HCT116 (cell line): ENCODE measurements at regions not wholly inside any gene's neighbourhood (a gene's known extent, or its start where the extent isn't known, plus 50 kb on each side); places are given as distances from the start of the nearest gene placed in this dataset.

Experiments
- ATAC-seq: fragments of 200-7000 bp; cut with Tn5 transposase; 2 replicates; pipeline ENCODE4 v1.9.1; 2020; ENCODE audit warnings: mild to moderate bottlenecking, moderate library complexity
- BruUV-seq: library from RNA; stranded (reverse); fragments of 400-500 nt; replicated peaks from 2 replicates; lab custom pipeline; 2021; lab: Mats Ljungman, UMichigan
- CTCF ChIA-PET: fragments of 300-600 bp; sonication (Branson Sonifier 250); formaldehyde crosslinking; loops from one replicate; lab custom pipeline; 2021; ENCODE audit warnings: antibody characterized with exemption; lab: Charles Lee
- POLR2A ChIA-PET: fragments of 300-600, 350-600 bp; sonication (Branson Sonifier 250); formaldehyde crosslinking; loops from one replicate; lab custom pipeline; 2021; ENCODE audit warnings: antibody characterized with exemption; lab: Charles Lee
- RAD21 ChIA-PET, 2 experiments: fragments of 300-600 bp; sonication (Branson Sonifier 250); formaldehyde crosslinking; loops; one replicate each; lab custom pipeline; 2023; ENCODE audit warnings: low total read pairs in 2 of 2; ENCODE audit not compliant: uncharacterized antibody in 2 of 2, unreplicated experiment in 2 of 2, low non-redundant PET in 1 of 2; lab: Charles Lee
- DNase-seq: peaks from one replicate; pipeline ENCODE4 v3.0.0-alpha.2; 2010; ENCODE audit warnings: low read depth, low spot score
- H2AFZ ChIP-seq: fragments of 200-600 bp; shearing (Covaris generic), sonication (generic); 2 replicates; pipeline ENCODE4 v1.6.1; 2017; ENCODE audit warnings: low read depth, mixed run types, mixed read lengths, antibody characterized with exemption, low read length; ENCODE audit not compliant: poor library complexity, severe bottlenecking
- H3K27ac ChIP-seq: 2 replicates; pipeline ENCODE4 v1.5.1; 2012; ENCODE audit warnings: low read depth, low read length
- H3K27me3 ChIP-seq: fragments of 200-600 bp; sonication (generic); 2 replicates; pipeline ENCODE4 v1.6.1; 2016; ENCODE audit warnings: mixed run types, low read length, mixed read lengths; ENCODE audit not compliant: insufficient read depth
- H3K36me3 ChIP-seq, 2 experiments: fragments of 200-500 bp in 1 of 2; fragments of 200-600 bp in 1 of 2; sonication (Bioruptor generic) in 1 of 2; sonication (generic) in 1 of 2; 2 replicates each; pipeline versions ENCODE4 v1.5.1 to v1.6.1; 2014 to 2016; ENCODE audit warnings: low read length in 2 of 2, inconsistent platforms in 1 of 2, mixed read lengths in 1 of 2, mixed run types in 1 of 2; ENCODE audit not compliant: insufficient read depth in 2 of 2, control insufficient read depth in 1 of 2
- H3K4me1 ChIP-seq, 2 experiments: fragments of 200-600 bp in 1 of 2; sonication (generic) in 1 of 2; 2 replicates each; pipeline versions ENCODE4 v1.5.1 to v1.6.1; 2012 to 2017; ENCODE audit warnings: low read length in 2 of 2, inconsistent platforms in 1 of 2, mild to moderate bottlenecking in 1 of 2, mixed read lengths in 1 of 2, mixed run types in 1 of 2, moderate library complexity in 1 of 2; ENCODE audit not compliant: insufficient read depth in 2 of 2, control insufficient read depth in 1 of 2
- H3K4me2 ChIP-seq: fragments of 200-600 bp; sonication (generic); 2 replicates; pipeline ENCODE4 v1.6.1; 2017; ENCODE audit warnings: mixed run types, low read length, mixed read lengths
- H3K4me3 ChIP-seq, 2 experiments: fragments of 200-600 bp in 1 of 2; sonication (generic) in 1 of 2; replicated peaks in 1 of 2; 2 replicates each; pipeline ENCODE4 v1.5.1; 2011 to 2016; ENCODE audit warnings: low read length in 2 of 2, control low read depth in 1 of 2, low read depth in 1 of 2, mild to moderate bottlenecking in 1 of 2, mixed read lengths in 1 of 2, mixed run types in 1 of 2
- H3K79me2 ChIP-seq: fragments of 200-600 bp; sonication (generic); 2 replicates; pipeline ENCODE4 v1.6.1; 2017; ENCODE audit warnings: mild to moderate bottlenecking, mixed run types, low read length, moderate library complexity, mixed read lengths; ENCODE audit not compliant: insufficient read depth
- H3K9ac ChIP-seq: fragments of 200-600 bp; sonication (generic); 2 replicates; pipeline ENCODE4 v1.6.1; 2016; ENCODE audit warnings: low read length, mixed read lengths
- H3K9me2 ChIP-seq: fragments of 200-600 bp; sonication (generic), shearing (Covaris generic); 2 replicates; pipeline ENCODE4 v1.6.1; 2017; ENCODE audit warnings: mixed run types, mild to moderate bottlenecking, moderate library complexity; ENCODE audit not compliant: insufficient read depth
- H3K9me3 ChIP-seq, 2 experiments: fragments of 200-500 bp in 1 of 2; fragments of 200-600 bp in 1 of 2; sonication (Bioruptor generic) in 1 of 2; sonication (generic) in 1 of 2; 2 replicates each; pipeline ENCODE4 v1.6.1; 2014 to 2017; ENCODE audit warnings: low read length in 2 of 2, mixed read lengths in 2 of 2, inconsistent platforms in 1 of 2, low read depth in 1 of 2, mild to moderate bottlenecking in 1 of 2, mixed run types in 1 of 2, moderate library complexity in 1 of 2; ENCODE audit not compliant: control insufficient read depth in 1 of 2, insufficient read depth in 1 of 2
- H4K20me1 ChIP-seq: fragments of 200-600 bp; sonication (generic), shearing (Covaris generic); 2 replicates; pipeline ENCODE4 v1.6.1; 2017; ENCODE audit warnings: mixed run types, mild to moderate bottlenecking, moderate library complexity; ENCODE audit not compliant: insufficient read depth
- CBX3 ChIP-seq: IDR thresholded peaks from 2 replicates; pipeline ENCODE4 v1.6.1; 2012; ENCODE audit warnings: low read depth
- CEBPB ChIP-seq: IDR thresholded peaks from 2 replicates; pipeline ENCODE4 v1.6.1; 2012; ENCODE audit warnings: low read depth
- ELF1 ChIP-seq: IDR thresholded peaks from 2 replicates; pipeline ENCODE4 v1.6.1; 2012; ENCODE audit warnings: low read depth, borderline replicate concordance
- EZH2 ChIP-seq: fragments of 200-600 bp; sonication (generic); IDR thresholded peaks from 2 replicates; pipeline ENCODE4 v1.6.1; 2017; ENCODE audit warnings: antibody characterized with exemption, mixed run types
- FOSL1 ChIP-seq: IDR thresholded peaks from 2 replicates; pipeline ENCODE4 v1.6.1; 2012; ENCODE audit warnings: low read depth
- JUND ChIP-seq: IDR thresholded peaks from 2 replicates; pipeline ENCODE4 v1.6.1; 2012
- POLR2A ChIP-seq: IDR thresholded peaks from 2 replicates; pipeline ENCODE4 v1.7.0; 2011; ENCODE audit warnings: borderline replicate concordance; ENCODE audit not compliant: insufficient read depth, insufficient read length; ENCODE audit errors: extremely low read depth
- POLR2AphosphoS5 ChIP-seq: IDR thresholded peaks from 2 replicates; pipeline ENCODE4 v1.6.1; 2011; ENCODE audit warnings: mild to moderate bottlenecking, low read depth, low read length, moderate library complexity
- RAD21 ChIP-seq: IDR thresholded peaks from 2 replicates; pipeline ENCODE4 v1.6.1; 2012; ENCODE audit warnings: low read depth, mild to moderate bottlenecking
- SIN3A ChIP-seq: IDR thresholded peaks from 2 replicates; pipeline ENCODE4 v1.6.1; 2012; ENCODE audit warnings: low read depth
- SP1 ChIP-seq: IDR thresholded peaks from 2 replicates; pipeline ENCODE4 v1.6.1; 2012; ENCODE audit warnings: low read depth
- SRF ChIP-seq: IDR thresholded peaks from 2 replicates; pipeline ENCODE4 v1.6.1; 2012; ENCODE audit warnings: low read depth
- TCF7L2 ChIP-seq: IDR thresholded peaks from 2 replicates; pipeline ENCODE4 v1.7.0; 2011; ENCODE audit warnings: borderline replicate concordance, inconsistent platforms; ENCODE audit not compliant: insufficient read depth, insufficient read length; ENCODE audit errors: extremely low read depth
- YY1 ChIP-seq: IDR thresholded peaks from 2 replicates; pipeline ENCODE4 v1.6.1; 2011; ENCODE audit warnings: low read length, low read depth, moderate library complexity, mild to moderate bottlenecking; ENCODE audit not compliant: insufficient replicate concordance; ENCODE audit errors: extremely low read depth
- ZFX ChIP-seq: fragments of 450-650 bp; IDR thresholded peaks from 2 replicates; pipeline ENCODE4 v1.6.1; 2017
- ZNF274 ChIP-seq: fragments of 200-500 bp; sonication (Bioruptor generic); IDR thresholded peaks from 2 replicates; pipeline ENCODE4 v1.6.1; 2014; ENCODE audit warnings: mild to moderate bottlenecking, low read depth, low read length, inconsistent platforms
- intact Hi-C: fragments of 100-400 bp; cut with micrococcal nuclease; formaldehyde crosslinking; loops from 2 replicates; pipeline ENCODE4 v1.10.0; 2022
- TF ChIP-seq, protein P1 (sequence below): IDR thresholded peaks from 2 replicates; pipeline ENCODE4 v1.6.1; 2012; ENCODE audit warnings: low read depth
- TF ChIP-seq, protein P2 (sequence below), 3 experiments: fragments of 200-600 bp in 1 of 3; sonication (generic) in 1 of 3; IDR thresholded peaks in 2 of 3; conservative IDR thresholded peaks in 1 of 3; 2 replicates each; pipeline ENCODE4 v1.5.1; 2012 to 2017; ENCODE audit warnings: low read depth in 2 of 3, low read length in 2 of 3, antibody characterized with exemption in 1 of 3, borderline replicate concordance in 1 of 3, control low read depth in 1 of 3, mild to moderate bottlenecking in 1 of 3, mixed read lengths in 1 of 3, mixed run types in 1 of 3, moderate library complexity in 1 of 3; ENCODE audit not compliant: insufficient read depth in 1 of 3
- TF ChIP-seq, protein P3 (sequence below): IDR thresholded peaks from 2 replicates; pipeline ENCODE4 v1.6.1; 2012
- TF ChIP-seq, protein P4 (sequence below): IDR thresholded peaks from 2 replicates; pipeline ENCODE4 v1.6.1; 2012

DNA sequence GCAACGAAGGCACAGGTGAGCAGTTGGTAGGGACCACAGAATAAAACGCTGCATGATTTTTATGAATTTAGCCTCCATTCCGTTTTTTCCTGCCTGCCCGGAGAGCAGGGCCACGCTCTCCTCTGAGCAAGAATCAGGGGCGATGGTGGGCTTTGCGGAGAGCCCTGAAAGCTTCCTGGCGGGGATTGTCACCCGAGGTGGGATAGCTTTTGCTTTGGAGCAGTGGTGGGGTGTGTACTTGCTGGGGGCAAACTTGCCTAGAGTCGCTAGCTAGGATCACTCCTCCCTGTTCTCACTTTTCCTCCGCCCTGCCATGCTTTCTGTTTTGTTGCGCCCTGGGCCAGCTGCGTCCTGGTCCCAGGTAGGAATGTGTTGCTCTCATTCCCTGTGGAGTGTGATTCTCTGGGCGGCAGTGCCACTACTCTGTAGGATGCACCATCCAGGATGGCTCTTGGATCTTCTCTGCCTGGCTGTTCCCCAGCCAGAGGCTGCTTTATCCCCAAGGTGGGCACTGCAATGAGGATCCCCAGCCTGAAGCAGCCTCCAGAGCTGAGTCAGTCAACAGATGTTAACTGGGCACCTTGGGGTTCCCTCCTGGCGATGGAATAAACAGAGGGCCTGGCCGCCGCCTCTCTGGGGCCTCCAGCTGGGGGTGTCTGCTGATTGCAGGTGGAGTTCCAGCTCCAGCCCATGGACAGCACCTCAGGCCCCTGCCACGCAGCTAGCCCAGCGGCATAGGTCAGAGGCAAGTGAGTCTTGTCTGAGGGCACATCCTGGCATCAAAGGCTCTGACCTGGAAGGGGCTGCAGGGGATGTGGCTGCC lies 360.9 kb upstream of the TNRC6C start:
- BruUV-seq, result no TSS peak
- Histone ChIP-seq H3K4me3 (no peak overlapping the region), H3K9ac (no peak overlapping the region), H2AFZ (no peak overlapping the region), H3K9me3 (no peaks in the 10 kb centered on the region), H3K79me2 (no peaks in the 10 kb centered on the region), H3K27ac (no peak overlapping the region), H3K9me2 (no peaks in the 10 kb centered on the region), H3K4me2 (no peak overlapping the region), H3K27me3 (peaks cover 12% of the 10 kb centered on the region; the same call in 1 of the 2 replicates), H4K20me1 (no peaks in the 10 kb centered on the region), H3K36me3 (no peaks in the 10 kb centered on the region), H3K4me1 (no peaks in the 10 kb centered on the region)
- POLR2A ChIA-PET, result no interaction called here
- DNase-seq, result no peak
- intact Hi-C loops, result no loop called here
- TF ChIP-seq ELF1, result no peak
- TF ChIP-seq, protein P1, sequence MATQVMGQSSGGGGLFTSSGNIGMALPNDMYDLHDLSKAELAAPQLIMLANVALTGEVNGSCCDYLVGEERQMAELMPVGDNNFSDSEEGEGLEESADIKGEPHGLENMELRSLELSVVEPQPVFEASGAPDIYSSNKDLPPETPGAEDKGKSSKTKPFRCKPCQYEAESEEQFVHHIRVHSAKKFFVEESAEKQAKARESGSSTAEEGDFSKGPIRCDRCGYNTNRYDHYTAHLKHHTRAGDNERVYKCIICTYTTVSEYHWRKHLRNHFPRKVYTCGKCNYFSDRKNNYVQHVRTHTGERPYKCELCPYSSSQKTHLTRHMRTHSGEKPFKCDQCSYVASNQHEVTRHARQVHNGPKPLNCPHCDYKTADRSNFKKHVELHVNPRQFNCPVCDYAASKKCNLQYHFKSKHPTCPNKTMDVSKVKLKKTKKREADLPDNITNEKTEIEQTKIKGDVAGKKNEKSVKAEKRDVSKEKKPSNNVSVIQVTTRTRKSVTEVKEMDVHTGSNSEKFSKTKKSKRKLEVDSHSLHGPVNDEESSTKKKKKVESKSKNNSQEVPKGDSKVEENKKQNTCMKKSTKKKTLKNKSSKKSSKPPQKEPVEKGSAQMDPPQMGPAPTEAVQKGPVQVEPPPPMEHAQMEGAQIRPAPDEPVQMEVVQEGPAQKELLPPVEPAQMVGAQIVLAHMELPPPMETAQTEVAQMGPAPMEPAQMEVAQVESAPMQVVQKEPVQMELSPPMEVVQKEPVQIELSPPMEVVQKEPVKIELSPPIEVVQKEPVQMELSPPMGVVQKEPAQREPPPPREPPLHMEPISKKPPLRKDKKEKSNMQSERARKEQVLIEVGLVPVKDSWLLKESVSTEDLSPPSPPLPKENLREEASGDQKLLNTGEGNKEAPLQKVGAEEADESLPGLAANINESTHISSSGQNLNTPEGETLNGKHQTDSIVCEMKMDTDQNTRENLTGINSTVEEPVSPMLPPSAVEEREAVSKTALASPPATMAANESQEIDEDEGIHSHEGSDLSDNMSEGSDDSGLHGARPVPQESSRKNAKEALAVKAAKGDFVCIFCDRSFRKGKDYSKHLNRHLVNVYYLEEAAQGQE, result no peak
- no peak for TF ChIP-seq CEBPB
- no peak for TF ChIP-seq SRF
- TF ChIP-seq, protein P2, sequence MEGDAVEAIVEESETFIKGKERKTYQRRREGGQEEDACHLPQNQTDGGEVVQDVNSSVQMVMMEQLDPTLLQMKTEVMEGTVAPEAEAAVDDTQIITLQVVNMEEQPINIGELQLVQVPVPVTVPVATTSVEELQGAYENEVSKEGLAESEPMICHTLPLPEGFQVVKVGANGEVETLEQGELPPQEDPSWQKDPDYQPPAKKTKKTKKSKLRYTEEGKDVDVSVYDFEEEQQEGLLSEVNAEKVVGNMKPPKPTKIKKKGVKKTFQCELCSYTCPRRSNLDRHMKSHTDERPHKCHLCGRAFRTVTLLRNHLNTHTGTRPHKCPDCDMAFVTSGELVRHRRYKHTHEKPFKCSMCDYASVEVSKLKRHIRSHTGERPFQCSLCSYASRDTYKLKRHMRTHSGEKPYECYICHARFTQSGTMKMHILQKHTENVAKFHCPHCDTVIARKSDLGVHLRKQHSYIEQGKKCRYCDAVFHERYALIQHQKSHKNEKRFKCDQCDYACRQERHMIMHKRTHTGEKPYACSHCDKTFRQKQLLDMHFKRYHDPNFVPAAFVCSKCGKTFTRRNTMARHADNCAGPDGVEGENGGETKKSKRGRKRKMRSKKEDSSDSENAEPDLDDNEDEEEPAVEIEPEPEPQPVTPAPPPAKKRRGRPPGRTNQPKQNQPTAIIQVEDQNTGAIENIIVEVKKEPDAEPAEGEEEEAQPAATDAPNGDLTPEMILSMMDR (IDR thresholded peaks at IDR 0.05 in 2 of 3, conservative IDR thresholded peaks at IDR 0.05 in 1 of 3; ENCODE audit: borderline replicate concordance in 1 of 3, insufficient read depth in 1 of 3, low read depth in 2 of 3, low read length in 2 of 3), result no peak
- no peak for TF ChIP-seq ZFX
- TF ChIP-seq, protein P3, sequence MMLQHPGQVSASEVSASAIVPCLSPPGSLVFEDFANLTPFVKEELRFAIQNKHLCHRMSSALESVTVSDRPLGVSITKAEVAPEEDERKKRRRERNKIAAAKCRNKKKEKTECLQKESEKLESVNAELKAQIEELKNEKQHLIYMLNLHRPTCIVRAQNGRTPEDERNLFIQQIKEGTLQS, result no peak
- TF ChIP-seq POLR2A, result no peak
- TF ChIP-seq, protein P4, sequence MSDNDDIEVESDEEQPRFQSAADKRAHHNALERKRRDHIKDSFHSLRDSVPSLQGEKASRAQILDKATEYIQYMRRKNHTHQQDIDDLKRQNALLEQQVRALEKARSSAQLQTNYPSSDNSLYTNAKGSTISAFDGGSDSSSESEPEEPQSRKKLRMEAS, result no peak
- no peak for TF ChIP-seq SP1
- TF ChIP-seq CBX3, result no peak
- TF ChIP-seq RAD21, result no peak
- no peak for TF ChIP-seq POLR2AphosphoS5
- TF ChIP-seq EZH2, result no peak
- no peak for TF ChIP-seq JUND
- TF ChIP-seq ZNF274, result no peak
- TF ChIP-seq SIN3A, result no peak
- no peak for TF ChIP-seq YY1
- TF ChIP-seq FOSL1, result no peak
- TF ChIP-seq TCF7L2, result no peak
- RAD21 ChIA-PET, result no interaction called here
- CTCF ChIA-PET, result no interaction called here
- no peak for ATAC-seq
